ENCODE measurements at regions not wholly inside any gene's neighbourhood (a gene's known extent, or its start where the extent isn't known, plus 50 kb on each side); places are given as distances from the start of the nearest gene placed in this dataset.

DNA sequence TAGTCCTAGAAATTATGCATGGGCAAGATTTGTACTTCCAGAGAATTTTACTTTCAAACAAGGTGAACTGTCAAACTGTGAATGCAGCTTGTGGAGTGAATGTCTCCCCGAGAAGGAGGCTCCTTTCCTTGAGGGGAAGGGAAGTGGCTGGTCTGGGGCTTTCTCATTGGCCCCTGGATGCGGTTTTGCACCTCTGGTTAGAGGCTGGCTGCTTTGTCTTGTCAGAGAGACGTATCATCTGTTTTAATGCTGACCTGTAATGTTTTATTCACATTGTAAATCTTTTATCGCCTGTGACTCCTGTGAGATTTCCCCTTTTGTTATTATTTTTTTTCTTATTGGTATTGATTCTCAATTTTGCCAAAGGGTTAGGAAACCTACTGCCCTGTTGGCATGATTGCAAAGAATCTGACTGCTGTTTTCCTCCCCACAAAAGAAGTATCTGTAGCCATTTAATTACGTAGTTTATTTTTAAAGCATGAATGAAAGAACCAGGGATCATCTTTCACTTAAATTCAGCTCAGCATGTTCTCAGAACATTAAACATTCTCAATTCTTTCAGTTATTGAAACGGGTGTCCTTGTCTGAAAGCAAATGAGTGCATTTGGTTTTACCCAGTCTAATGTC is 238.3 kb upstream of the NFE2L3 start:
- POLR2A ChIA-PET: no interaction called here
- DNase-seq: no peak
- Mint-ChIP-seq H3K27ac (no peak overlapping the region), H3K9me3 (peaks cover 6% of the 10 kb centered on the region), H3K4me1 (peaks cover 6% of the 10 kb centered on the region), H3K36me3 (no peaks in the 10 kb centered on the region), H3K27me3 (peaks cover 14% of the 10 kb centered on the region), H3K4me3 (no peak overlapping the region)
- no peak for ATAC-seq (ENCODE audit: low read depth)

DNA sequence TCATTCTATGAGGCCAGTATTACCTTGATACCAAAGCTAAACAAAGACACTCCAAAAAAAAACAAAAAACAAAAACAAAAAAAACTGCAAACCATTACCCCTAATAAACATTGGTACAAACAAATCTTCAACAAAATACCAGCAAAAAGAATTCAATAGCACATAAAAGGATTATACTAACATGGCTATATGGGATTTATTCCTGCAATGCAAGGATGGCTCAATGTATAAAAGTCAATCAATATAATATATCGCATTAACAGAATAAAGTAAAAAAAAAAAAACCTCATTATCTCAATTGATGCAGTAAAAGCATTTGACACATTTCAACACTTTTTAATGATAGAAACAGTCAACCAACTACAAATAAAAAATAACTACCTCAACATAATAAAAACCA is 233.3 kb upstream of the NFE2L3 start:
- ATAC-seq (ENCODE audit: low read depth) (no peak), DNase-seq (no peak)
- H3K27ac Mint-ChIP-seq: no peak overlapping the region
- no peak overlapping the region for H3K4me3 Mint-ChIP-seq
- no peaks in the 10 kb centered on the region for H3K36me3 Mint-ChIP-seq
- peaks cover 2% of the 10 kb centered on the region for H3K4me1 Mint-ChIP-seq
- POLR2A ChIA-PET: no interaction called here
- peaks cover 8% of the 10 kb centered on the region for H3K9me3 Mint-ChIP-seq
- peaks cover 21% of the 10 kb centered on the region for H3K27me3 Mint-ChIP-seq

- H3K4me1 Mint-ChIP-seq: no peaks in the 10 kb centered on the region
- no peak overlapping the region for H3K27ac Mint-ChIP-seq
- no peaks in the 10 kb centered on the region for H3K36me3 Mint-ChIP-seq
- H3K4me3 Mint-ChIP-seq: no peak overlapping the region
- ATAC-seq (ENCODE audit: low read depth) (no peak), DNase-seq (no peak)
- peaks cover 7% of the 10 kb centered on the region for H3K9me3 Mint-ChIP-seq
- POLR2A ChIA-PET: no interaction called here
- peaks cover 26% of the 10 kb centered on the region for H3K27me3 Mint-ChIP-seq
These were observed 229.7 kb upstream of the NFE2L3 start for GRCh38 chr7:25922296-25922695.

GRCh38 chr7:25923741-25924460 is 228.1 kb upstream of the NFE2L3 start:
- Mint-ChIP-seq H3K4me1 (no peaks in the 10 kb centered on the region), H3K27ac (no peak overlapping the region), H3K36me3 (no peaks in the 10 kb centered on the region), H3K27me3 (peaks cover 22% of the 10 kb centered on the region), H3K9me3 (peaks cover 7% of the 10 kb centered on the region), H3K4me3 (no peak overlapping the region)
- ATAC-seq (ENCODE audit: low read depth) (no peak), DNase-seq (no peak)
- POLR2A ChIA-PET: no interaction called here

DNA sequence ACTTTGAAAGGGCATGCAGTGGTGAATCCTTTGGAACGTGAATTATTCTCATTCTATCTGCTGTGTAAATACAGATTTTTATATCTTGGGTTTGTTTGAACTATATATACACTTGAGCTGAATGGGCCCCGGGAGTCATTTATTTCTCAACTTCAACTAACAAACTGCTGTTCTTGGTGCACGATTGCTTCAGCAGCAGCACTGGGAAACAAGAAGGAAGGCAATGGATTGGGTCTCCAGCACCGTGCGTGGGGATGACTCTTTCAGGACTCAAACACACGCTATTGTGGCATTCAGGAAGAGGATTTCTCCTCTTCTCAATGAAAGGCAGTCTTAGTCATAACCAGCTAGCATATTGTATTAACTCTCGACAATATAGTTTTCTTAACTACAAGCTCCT is 226.0 kb upstream of the NFE2L3 start:
- Mint-ChIP-seq H3K27ac (no peak overlapping the region), H3K27me3 (peaks cover 24% of the 10 kb centered on the region), H3K4me3 (no peak overlapping the region), H3K36me3 (no peaks in the 10 kb centered on the region), H3K4me1 (no peaks in the 10 kb centered on the region), H3K9me3 (peaks cover 7% of the 10 kb centered on the region)
- DNase-seq (no peak), ATAC-seq (ENCODE audit: low read depth) (no peak)
- POLR2A ChIA-PET: no interaction called here

DNA sequence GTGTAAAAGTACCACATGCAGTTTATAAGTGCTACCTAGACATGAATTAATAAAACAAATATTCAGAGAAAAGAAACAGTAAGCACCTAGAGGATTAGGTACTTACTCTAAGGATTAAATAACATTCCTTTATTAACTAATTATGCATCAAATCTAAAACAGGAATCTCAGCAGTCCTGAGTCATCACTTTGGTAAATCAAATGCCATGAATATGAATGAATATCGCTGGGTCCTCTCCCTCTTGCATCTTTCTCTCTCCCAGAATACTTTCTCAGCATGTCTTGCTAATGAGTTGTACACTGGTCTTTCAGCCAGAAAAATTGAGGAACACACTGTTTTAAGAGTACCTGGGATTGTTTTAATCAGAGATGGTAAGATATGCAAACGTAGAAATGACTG is 225.5 kb upstream of the NFE2L3 start:
- H3K9me3 Mint-ChIP-seq: peaks cover 7% of the 10 kb centered on the region
- no peak for ATAC-seq (ENCODE audit: low read depth)
- POLR2A ChIA-PET: no interaction called here
- no peaks in the 10 kb centered on the region for H3K36me3 Mint-ChIP-seq
- H3K27ac Mint-ChIP-seq: no peak overlapping the region
- no peak overlapping the region for H3K4me3 Mint-ChIP-seq
- H3K27me3 Mint-ChIP-seq: peaks cover 22% of the 10 kb centered on the region
- no peaks in the 10 kb centered on the region for H3K4me1 Mint-ChIP-seq
- no peak for DNase-seq

DNA sequence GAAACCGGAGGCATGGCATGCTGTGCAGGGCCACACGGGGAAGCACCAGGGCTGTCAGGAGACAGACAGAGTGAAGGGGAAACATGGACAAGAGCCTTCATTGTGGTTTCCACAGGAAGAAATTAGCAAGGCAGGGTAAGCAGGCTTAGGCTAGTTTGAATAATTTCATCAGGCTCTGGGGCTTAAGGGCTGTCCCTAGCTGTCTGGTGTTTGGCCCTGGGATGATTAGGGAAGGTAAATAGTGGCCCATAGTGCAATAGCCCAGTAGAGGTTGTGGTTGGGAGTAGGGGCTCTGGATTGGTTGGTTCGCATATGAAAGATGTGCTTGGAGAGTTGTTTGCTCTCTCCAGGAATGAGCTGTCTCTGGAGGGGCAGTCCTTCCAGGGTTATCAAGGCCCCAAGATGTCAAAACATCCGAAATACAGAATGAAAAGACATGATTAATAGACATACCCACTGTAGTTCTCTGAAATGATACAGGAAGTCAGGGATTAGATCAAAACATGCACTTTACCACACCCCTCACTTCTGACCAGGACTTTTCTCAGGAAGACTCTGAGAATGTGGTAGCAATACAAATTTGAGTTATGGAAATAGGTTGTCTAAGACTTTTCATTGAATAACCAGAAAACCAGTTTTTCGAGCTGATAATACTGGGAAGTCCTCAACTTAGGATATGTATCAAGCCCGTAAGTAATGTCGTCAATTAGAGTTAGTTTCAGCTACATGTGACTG is 224.9 kb upstream of the NFE2L3 start:
- H3K27me3 Mint-ChIP-seq: peaks cover 22% of the 10 kb centered on the region
- no peaks in the 10 kb centered on the region for H3K36me3 Mint-ChIP-seq
- peaks cover 7% of the 10 kb centered on the region for H3K9me3 Mint-ChIP-seq
- no peak overlapping the region for H3K27ac Mint-ChIP-seq
- no peak overlapping the region for H3K4me3 Mint-ChIP-seq
- POLR2A ChIA-PET: no interaction called here
- H3K4me1 Mint-ChIP-seq: no peaks in the 10 kb centered on the region
- ATAC-seq (ENCODE audit: low read depth) (no peak), DNase-seq (no peak)

GRCh38 chr7:25927626-25927978 is 224.4 kb upstream of the NFE2L3 start:
- H3K4me1 Mint-ChIP-seq: no peaks in the 10 kb centered on the region
- no peaks in the 10 kb centered on the region for H3K36me3 Mint-ChIP-seq
- DNase-seq (no peak), ATAC-seq (ENCODE audit: low read depth) (no peak)
- peaks cover 7% of the 10 kb centered on the region for H3K9me3 Mint-ChIP-seq
- no peak overlapping the region for H3K4me3 Mint-ChIP-seq
- H3K27me3 Mint-ChIP-seq: peaks cover 24% of the 10 kb centered on the region
- POLR2A ChIA-PET: no interaction called here
- no peak overlapping the region for H3K27ac Mint-ChIP-seq

DNA sequence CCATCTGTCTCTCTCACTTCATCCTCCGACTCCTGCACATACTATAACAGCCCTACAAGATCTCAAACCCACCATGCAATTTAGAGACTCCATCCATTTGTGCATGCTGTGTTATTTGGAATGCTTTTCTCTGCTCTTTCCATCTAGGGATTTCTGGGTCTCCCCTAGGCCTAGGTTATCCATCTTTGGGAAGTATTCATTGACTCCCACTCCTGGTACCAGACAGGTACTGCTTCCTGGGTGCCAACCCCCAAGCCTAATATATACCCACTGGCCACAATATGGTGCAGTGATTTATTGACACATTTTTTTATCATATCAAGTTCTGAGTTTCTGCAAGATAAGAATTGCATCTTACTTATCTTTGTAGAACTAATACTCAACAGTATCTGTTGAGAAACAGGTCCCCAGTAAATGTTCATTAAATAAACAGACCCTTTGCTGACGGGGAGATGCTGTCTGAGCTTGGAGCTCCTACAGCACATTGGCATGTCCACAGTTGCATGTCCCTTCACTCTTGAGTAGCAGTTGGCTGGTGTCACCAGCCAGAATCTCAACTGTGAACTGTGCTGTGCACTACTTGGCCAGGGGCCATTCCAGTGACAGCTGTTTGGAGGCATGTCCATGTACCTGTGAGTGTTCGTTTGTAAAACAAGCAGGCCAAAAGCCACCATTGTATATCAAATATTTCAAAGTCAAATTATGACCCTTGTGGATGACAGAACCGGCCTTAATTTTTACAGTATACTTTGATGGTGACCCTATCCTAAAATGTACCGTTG is 223.3 kb upstream of the NFE2L3 start:
- H3K4me3 Mint-ChIP-seq: no peak overlapping the region
- peaks cover 14% of the 10 kb centered on the region for H3K9me3 Mint-ChIP-seq
- H3K27ac Mint-ChIP-seq: no peak overlapping the region
- peaks cover 26% of the 10 kb centered on the region for H3K27me3 Mint-ChIP-seq
- ATAC-seq (ENCODE audit: low read depth): no peak
- DNase-seq: no peak
- no peaks in the 10 kb centered on the region for H3K4me1 Mint-ChIP-seq
- POLR2A ChIA-PET: no interaction called here
- no peaks in the 10 kb centered on the region for H3K36me3 Mint-ChIP-seq

GRCh38 chr7:25929448-25929847 is 222.6 kb upstream of the NFE2L3 start:
- DNase-seq: no peak
- POLR2A ChIA-PET: no interaction called here
- H3K9me3 Mint-ChIP-seq: peaks cover 18% of the 10 kb centered on the region
- ATAC-seq (ENCODE audit: low read depth): no peak
- H3K27me3 Mint-ChIP-seq: peaks cover 24% of the 10 kb centered on the region
- H3K4me1 Mint-ChIP-seq: no peaks in the 10 kb centered on the region
- peaks cover 2% of the 10 kb centered on the region for H3K36me3 Mint-ChIP-seq
- no peak overlapping the region for H3K27ac Mint-ChIP-seq
- H3K4me3 Mint-ChIP-seq: no peak overlapping the region

- Mint-ChIP-seq H3K4me3 (no peak overlapping the region), H3K27ac (no peak overlapping the region), H3K27me3 (peaks cover 32% of the 10 kb centered on the region), H3K9me3 (peaks cover 19% of the 10 kb centered on the region), H3K4me1 (no peaks in the 10 kb centered on the region), H3K36me3 (peaks cover 4% of the 10 kb centered on the region)
- POLR2A ChIA-PET: no interaction called here
- no peak for DNase-seq
- ATAC-seq (ENCODE audit: low read depth): no peak
These were observed 221.4 kb upstream of the NFE2L3 start for GRCh38 chr7:25930492-25931048.

GRCh38 chr7:25931156-25931555 is 220.8 kb upstream of the NFE2L3 start:
- Mint-ChIP-seq H3K27ac (no peak overlapping the region), H3K4me1 (no peaks in the 10 kb centered on the region), H3K4me3 (no peak overlapping the region), H3K9me3 (peaks cover 20% of the 10 kb centered on the region), H3K27me3 (peaks cover 32% of the 10 kb centered on the region), H3K36me3 (peaks cover 4% of the 10 kb centered on the region)
- DNase-seq: no peak
- no peak for ATAC-seq (ENCODE audit: low read depth)
- POLR2A ChIA-PET: no interaction called here

DNA sequence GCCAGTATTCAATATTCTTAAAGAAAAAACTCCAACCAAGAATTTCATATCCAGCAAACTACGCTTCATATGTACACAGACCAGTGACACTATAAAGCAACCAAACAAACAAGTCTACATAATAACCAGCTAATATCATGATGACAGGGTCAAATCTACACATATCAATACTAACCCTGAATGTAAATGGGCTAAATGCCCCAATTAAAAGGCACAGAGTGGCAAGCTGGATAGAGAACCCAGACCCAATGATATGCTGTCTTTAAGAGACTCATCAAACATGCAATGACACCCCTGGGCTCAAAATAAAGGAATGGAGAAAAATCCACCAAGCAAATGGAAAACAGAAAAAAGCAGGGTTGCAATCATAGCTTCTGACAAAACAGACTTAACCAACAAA is 218.1 kb upstream of the NFE2L3 start:
- peaks cover 15% of the 10 kb centered on the region for H3K9me3 Mint-ChIP-seq
- DNase-seq (no peak), ATAC-seq (ENCODE audit: low read depth) (no peak)
- no peaks in the 10 kb centered on the region for H3K4me1 Mint-ChIP-seq
- H3K36me3 Mint-ChIP-seq: peaks cover 4% of the 10 kb centered on the region
- POLR2A ChIA-PET: no interaction called here
- no peak overlapping the region for H3K27ac Mint-ChIP-seq
- peaks cover 36% of the 10 kb centered on the region for H3K27me3 Mint-ChIP-seq
- H3K4me3 Mint-ChIP-seq: no peak overlapping the region

All from activated naive CD8-positive, alpha-beta T cell treated with anti-CD3 and anti-CD28 coated beads, Interleukin-2, amount 10 ng/mL, durations not matched to agents 7 days and 5 days (primary cell).